ENCODE measurements at regions not wholly inside any gene's neighbourhood (a gene's known extent, or its start where the extent isn't known, plus 50 kb on each side); places are given as distances from the start of the nearest gene placed in this dataset.
A peak's percentile ranks its signal among the peaks of the same experiment; 100 is the strongest.
"Not testable (repeated sequence)": the region's sequence is repeated elsewhere in the genome, so short reads cannot be mapped to it uniquely, and the experiment has no call there.

GRCh38 chr4:23956601-23957364, 66.9 kb upstream of the PPARGC1A start:
- DNase-seq (ENCODE audit: low read depth) = no peak

- no peak for DNase-seq (ENCODE audit: low read depth)
Observed at GRCh38 chr4:23952258-23952657, 62.4 kb upstream of the PPARGC1A start.

- no peak for DNase-seq (ENCODE audit: low read depth)
Observed at GRCh38 chr4:23947826-23948225, 58.0 kb upstream of the PPARGC1A start.

- DNase-seq (ENCODE audit: low read depth) = no peak
Observed at GRCh38 chr4:23946299-23946698, 56.5 kb upstream of the PPARGC1A start.

GRCh38 chr4:23945451-23946017, 55.7 kb upstream of the PPARGC1A start:
- peak; percentile 43 for DNase-seq (ENCODE audit: low read depth)

- DNase-seq (ENCODE audit: low read depth) = not testable (repeated sequence)
Observed at GRCh38 chr4:23944556-23944955, 54.7 kb upstream of the PPARGC1A start.

GRCh38 chr4:23943478-23943877, 53.6 kb upstream of the PPARGC1A start:
- DNase-seq (ENCODE audit: low read depth) = no peak

GRCh38 chr4:23942471-23942870, 52.6 kb upstream of the PPARGC1A start:
- no peak for DNase-seq (ENCODE audit: low read depth)

Data from non-pigmented ciliary epithelial cell (primary cell).